ENCODE measurements at regions not wholly inside any gene's neighbourhood (a gene's known extent, or its start where the extent isn't known, plus 50 kb on each side); places are given as distances from the start of the nearest gene placed in this dataset.
A peak's percentile ranks its signal among the peaks of the same experiment; 100 is the strongest.
"Not testable (repeated sequence)": the region's sequence is repeated elsewhere in the genome, so short reads cannot be mapped to it uniquely, and the experiment has no call there.

DNA sequence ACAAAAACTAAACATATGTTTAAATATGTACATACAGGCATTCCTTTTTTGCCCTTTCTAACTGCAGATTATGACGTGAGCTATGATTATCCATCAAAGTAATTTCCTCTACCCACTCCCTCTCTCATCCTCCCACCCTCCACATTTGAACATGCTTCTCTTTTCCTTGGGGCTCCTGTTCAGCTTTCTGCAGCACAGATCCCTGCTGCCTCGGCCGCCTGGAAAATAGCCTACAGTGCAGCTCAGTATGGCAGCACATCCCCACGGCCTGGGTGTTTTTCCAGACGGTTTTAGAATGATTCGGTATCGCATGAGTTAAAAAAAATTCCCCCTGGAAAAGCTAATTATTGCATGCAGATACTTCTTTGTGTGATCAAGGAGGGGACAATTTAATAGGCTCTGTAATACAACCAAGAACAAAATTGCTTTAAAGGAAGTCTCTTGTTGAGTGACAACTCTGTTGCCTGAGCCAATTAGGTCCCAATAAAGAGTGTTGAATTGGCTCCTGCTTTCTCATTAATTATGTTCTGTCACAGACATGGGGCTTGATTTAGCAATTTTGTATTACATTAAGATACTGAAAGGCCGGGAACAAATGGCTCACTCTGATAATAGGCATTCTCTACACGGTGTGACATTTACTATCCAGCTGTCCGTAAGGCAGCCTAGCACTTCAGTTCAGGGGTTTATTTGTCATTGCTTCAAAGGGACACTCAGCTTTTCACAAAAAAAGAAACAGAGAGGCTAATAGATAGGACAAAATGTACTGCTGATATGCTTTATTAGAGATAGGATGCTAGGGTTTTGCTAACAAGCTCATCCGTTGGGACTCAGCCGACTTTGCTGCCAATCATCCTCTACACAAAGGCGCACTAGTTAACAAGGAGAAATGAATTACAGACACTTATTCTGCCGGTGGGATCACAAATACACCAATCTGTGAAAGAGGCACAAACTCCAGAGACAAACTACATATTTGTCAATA is 285.8 kb upstream of the G2E3 start:
- Mint-ChIP-seq H3K4me3 (no peak overlapping the region), H3K27ac (no peak overlapping the region), H3K4me1 (peaks cover 8% of the 10 kb centered on the region), H3K9me3 (peaks cover 10 to 12% of the 10 kb centered on the region in 2 donors), H3K27me3 (no peaks in the 10 kb centered on the region)
- ATAC-seq: no peak
- DNase-seq: no peak

DNA sequence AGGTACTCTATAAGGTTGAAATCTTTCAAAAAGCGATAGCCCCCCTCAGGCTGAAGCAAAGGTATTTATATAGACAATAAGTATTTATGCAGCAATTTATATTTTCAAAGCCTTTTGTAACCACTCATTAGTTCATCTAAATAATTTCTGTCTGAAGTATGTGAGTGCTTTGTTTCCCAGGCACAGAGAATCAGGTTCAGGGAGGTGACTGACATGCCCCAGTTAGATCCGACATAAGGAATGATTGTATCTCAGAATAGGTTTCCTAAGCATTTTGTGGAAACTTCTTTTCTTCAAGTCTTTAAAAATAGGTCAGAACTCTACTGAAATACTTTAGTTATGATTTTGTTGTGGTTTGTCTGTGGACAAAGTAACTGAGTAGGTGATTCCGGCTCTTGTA is 283.4 kb upstream of the G2E3 start:
- H3K4me1 Mint-ChIP-seq: peaks cover under 1% of the 10 kb centered on the region
- peaks cover 10 to 21% of the 10 kb centered on the region in 2 donors for H3K9me3 Mint-ChIP-seq
- no peak overlapping the region for H3K27ac Mint-ChIP-seq
- ATAC-seq (no peak), DNase-seq (no peak)
- H3K4me3 Mint-ChIP-seq: no peak overlapping the region
- H3K27me3 Mint-ChIP-seq: no peaks in the 10 kb centered on the region

DNA sequence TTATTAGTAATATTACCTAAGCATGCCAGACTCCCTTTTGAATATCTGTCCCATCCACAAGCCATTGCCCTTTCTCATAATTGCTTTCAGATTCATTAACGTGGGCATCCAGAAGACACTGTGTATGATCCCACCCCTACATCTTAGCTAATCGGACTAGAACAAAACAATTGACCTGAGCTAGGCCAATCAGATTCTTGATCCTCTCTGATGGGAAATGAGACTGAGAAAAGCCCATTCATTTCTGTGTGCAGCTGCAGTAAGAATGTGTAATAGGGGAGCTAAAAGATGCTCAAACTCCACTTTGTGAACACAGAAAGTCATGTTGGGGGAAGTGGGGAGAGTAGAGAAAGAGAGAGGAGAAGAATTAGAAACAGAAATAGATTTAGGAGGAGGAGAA is 281.7 kb upstream of the G2E3 start:
- Mint-ChIP-seq H3K4me1 (no peaks in the 10 kb centered on the region), H3K4me3 (no peak overlapping the region), H3K27me3 (no peaks in the 10 kb centered on the region), H3K27ac (no peak overlapping the region), H3K9me3 (peaks cover 10 to 21% of the 10 kb centered on the region in 2 donors)
- DNase-seq (no peak), ATAC-seq (no peak)

DNA sequence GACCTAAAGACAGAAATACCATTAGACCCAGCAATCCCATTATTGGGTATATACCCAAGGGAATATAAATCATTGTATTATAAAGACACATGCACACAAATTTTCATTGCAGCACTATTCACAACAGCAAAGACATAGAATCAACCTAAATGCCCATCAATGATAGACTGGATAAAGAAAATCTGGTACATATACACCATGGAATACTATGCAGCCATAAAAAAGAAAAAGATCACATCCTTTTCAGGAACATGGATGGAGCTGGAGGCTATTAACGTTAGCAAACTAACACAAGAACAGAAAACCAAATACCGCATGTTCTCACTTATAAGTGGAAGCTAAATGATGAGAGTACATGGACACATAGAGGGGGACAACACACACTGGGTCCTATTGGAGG is 280.1 kb upstream of the G2E3 start:
- not testable (repeated sequence) for H3K27ac Mint-ChIP-seq, DNase-seq, H3K27me3 Mint-ChIP-seq, ATAC-seq, H3K4me1 Mint-ChIP-seq, H3K4me3 Mint-ChIP-seq
- peaks cover 10 to 21% of the 10 kb centered on the region in 2 donors for H3K9me3 Mint-ChIP-seq

DNA sequence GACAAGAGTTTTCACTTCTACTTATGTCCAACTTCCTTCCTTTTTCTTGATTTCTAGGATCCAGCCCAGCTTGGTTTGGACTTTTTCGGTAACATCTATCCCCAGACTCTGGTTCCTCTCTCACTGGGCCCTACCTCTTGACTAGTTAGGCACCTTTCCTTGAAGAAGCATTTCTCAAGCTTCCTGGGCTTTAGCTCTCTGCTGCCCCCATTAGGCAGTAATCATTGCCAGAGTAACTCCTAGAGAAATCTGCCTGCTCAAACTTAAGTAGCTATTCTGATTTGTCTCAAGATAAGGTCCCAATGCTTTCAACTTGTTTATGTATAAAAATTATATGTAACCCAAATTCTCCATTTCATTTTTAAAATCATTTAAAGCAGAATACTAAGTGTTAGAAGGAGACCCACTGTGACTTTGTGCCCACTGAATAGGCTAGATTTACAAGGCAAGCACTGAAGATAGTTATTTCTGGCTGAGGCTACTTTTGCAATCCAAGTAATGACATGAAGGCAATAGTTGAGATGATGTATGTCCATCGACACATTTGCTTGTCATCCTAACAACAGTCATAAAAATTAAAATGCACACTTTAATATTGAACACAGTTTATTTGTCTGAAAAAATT is 275.0 kb upstream of the G2E3 start:
- Mint-ChIP-seq H3K27me3 (no peaks in the 10 kb centered on the region), H3K27ac (no peak overlapping the region), H3K4me1 (no peaks in the 10 kb centered on the region), H3K9me3 (peaks cover 0 to under 1% of the 10 kb centered on the region in 2 donors), H3K4me3 (no peak overlapping the region)
- no peak for ATAC-seq
- peak in 1 of 2 donors; percentile 10 for DNase-seq

DNA sequence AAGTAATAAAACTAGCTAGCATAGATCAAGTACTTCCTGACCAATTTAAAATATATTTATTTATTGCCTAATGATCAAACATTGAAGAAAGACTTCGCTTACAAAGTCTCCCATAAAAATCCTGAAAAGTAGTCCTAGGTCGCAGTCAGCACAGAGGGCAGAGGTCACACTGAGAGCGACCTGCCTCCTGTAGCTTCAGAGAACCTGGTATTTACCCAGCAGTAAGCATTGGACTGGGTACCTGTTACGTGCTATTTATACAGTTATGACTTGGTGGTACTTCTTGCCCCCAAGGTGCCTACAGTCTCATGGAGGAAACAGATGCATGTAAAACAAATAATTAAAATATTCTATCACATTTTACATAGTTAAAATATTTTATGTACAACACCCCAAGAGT is 274.1 kb upstream of the G2E3 start:
- DNase-seq: no peak
- Mint-ChIP-seq H3K27me3 (no peaks in the 10 kb centered on the region), H3K4me1 (no peaks in the 10 kb centered on the region), H3K27ac (no peak overlapping the region), H3K4me3 (no peak overlapping the region), H3K9me3 (no peaks in the 10 kb centered on the region)
- no peak for ATAC-seq

DNA sequence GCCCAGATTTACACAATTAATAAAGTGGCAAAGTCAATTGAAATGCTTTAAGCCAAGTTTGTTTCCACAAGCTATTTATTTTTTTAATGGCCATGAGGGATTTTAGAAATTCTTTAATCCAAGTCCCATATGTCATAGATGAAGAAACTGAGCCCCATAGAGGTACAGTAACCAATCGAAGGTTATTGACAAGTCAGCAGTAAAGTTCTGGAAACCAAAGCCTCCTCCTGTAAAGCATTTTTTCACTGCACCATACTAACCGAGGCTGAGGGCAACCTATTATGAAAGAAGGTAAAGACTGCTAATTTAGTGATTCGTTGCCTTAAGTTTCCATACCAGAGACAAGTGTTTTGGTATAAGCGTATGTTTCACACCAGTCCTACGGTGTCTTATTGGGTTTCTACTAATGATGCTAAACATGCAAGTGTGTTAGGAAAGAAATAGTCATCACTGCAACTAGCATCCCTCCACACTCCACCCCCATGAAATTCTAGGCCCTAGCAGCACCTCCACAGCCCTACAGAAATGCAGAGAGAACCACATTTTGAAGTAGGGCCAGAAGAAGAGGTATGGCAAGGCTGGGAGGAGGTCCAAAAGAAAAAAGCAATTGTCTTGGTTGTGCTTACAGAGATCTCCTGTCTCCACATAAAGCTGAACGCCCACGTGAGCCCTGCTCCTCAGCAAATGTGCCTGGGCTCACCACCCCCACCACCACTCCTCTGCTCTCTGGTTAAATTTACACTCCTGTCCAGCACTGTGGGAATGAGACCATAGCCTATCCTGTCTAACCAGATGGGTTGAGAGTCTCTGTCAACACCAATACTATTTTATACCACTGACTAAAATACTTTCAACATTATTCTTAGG is 271.1 kb upstream of the G2E3 start:
- Mint-ChIP-seq H3K27me3 (peaks cover under 1% of the 10 kb centered on the region), H3K4me3 (no peak overlapping the region), H3K4me1 (no peaks in the 10 kb centered on the region), H3K9me3 (no peaks in the 10 kb centered on the region), H3K27ac (no peak overlapping the region)
- no peak for ATAC-seq
- no peak for DNase-seq

DNA sequence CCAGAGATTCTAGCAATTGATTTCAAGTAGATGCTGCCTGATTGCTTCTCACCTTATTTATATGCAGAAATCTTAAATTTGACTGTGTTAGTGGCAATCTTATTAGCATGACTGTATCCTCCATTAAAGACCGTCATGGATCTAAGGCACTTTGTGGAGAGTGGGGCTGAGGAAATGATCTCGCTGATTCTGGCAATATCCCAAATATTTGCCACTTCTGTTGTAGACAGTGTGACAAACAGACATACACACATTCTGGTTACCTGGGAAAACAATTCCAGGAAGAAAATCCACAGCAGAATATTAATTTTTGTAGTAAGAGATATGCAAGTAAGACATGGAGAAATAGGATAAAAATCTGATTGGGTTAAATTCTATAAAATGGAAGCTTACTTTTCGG is 269.0 kb upstream of the G2E3 start:
- ATAC-seq: no peak

DNA sequence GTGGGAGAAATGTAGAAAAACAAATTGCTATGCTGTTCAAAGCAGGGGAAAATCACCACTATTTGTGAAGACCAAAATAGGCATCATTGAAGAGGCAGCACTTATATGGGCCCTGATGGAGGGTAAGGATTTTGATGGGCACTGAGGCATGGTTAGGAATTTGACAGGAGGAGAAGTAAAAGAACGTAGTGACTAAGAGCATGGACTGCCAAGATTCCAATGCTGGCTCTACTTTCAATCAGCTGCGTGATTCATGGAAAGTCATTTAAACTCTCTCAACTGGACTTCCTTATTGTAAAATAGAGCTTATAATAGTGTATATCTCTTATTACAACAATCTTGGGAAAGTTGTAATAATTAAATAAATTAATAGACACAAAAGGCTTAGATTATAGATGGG is 267.7 kb upstream of the G2E3 start:
- DNase-seq (no peak), ATAC-seq (no peak)
- H3K4me1 Mint-ChIP-seq: no peaks in the 10 kb centered on the region
- no peak overlapping the region for H3K27ac Mint-ChIP-seq
- no peak overlapping the region for H3K4me3 Mint-ChIP-seq
- H3K27me3 Mint-ChIP-seq: peaks cover 15% of the 10 kb centered on the region
- H3K9me3 Mint-ChIP-seq: no peaks in the 10 kb centered on the region

More for the DNA sequence above, 269.0 kb upstream of the G2E3 start:
- H3K27me3 Mint-ChIP-seq: peaks cover 9% of the 10 kb centered on the region
- H3K27ac Mint-ChIP-seq: no peak overlapping the region
- DNase-seq: no peak
- no peak overlapping the region for H3K4me3 Mint-ChIP-seq
- H3K4me1 Mint-ChIP-seq: no peaks in the 10 kb centered on the region
- H3K9me3 Mint-ChIP-seq: no peaks in the 10 kb centered on the region

DNA sequence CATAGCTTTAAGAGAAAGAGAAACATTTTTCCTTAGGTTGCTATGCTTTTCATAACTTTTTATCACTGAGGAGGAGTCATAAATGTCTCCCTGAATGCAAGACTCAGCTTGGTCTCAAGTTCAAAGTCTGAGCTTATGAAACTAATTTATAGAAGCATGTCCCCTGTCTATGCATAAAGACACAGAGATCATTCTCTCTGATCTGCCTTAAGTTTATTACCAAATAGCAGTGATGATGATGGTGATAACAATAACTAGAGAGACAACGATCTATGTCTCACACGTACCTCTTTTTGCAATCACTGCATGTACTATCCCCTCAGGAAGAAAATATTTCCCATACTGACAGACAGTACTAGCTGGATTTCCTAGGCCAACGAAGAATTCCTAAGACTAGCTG is 266.4 kb upstream of the G2E3 start:
- Mint-ChIP-seq H3K4me3 (no peak overlapping the region), H3K9me3 (no peaks in the 10 kb centered on the region), H3K27ac (no peak overlapping the region), H3K4me1 (peaks cover 6% of the 10 kb centered on the region), H3K27me3 (peaks cover 22% of the 10 kb centered on the region)
- DNase-seq (no peak), ATAC-seq (no peak)

DNA sequence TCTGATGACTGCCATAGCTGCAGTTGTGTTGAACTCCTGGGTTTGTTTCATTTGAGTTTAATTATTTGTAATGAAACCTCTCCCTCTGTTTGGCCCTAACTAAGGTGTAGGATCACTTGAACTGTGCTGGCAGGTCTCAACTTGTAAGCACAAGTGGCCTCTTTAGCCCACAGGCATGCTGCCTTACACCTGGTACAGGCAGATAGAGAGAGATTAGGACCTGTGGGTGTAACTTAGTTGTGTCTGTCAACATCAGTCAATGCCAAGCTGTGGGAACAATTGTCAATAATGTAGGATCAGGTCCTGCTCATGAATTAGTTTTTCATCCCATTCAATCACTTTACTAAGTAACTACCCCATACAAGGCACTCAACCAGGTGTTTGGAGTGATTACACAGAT is 263.0 kb upstream of the G2E3 start:
- H3K27ac Mint-ChIP-seq: no peak overlapping the region
- peaks cover 22% of the 10 kb centered on the region for H3K27me3 Mint-ChIP-seq
- H3K4me1 Mint-ChIP-seq: peaks cover 6% of the 10 kb centered on the region
- DNase-seq (no peak), ATAC-seq (no peak)
- peak overlapping the region in 1 of 2 donors; percentile 29 for H3K4me3 Mint-ChIP-seq
- H3K9me3 Mint-ChIP-seq: no peaks in the 10 kb centered on the region

DNA sequence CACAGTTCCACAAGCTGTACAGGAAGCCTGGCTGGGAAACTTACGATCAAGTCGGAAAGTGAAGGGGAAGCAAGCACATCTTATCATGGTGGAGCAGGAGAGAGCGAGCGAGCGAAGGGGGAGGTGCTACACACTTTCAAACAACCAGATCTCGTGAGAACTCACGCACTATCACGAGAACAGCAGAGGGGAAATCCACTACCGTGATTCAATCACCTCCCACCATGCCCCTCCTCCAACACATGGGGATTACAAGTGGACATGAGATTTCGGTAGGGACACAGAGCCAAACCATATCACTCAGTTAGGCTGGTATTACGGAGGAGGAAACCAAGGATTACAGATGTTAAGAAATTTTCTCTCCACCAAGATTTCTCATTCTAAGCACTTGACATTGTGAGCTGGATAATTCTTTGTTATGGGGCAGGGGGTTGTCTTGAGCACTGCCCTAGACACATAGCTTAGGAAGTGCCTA is 262.0 kb upstream of the G2E3 start:
- DNase-seq (peak in 1 of 2 donors; percentile 15), ATAC-seq (no peak)
- H3K9me3 Mint-ChIP-seq: no peaks in the 10 kb centered on the region
- peak overlapping the region; percentile 36 to 58 for H3K4me3 Mint-ChIP-seq
- peak overlapping the region in 1 of 2 donors; percentile 28 for H3K27ac Mint-ChIP-seq
- H3K27me3 Mint-ChIP-seq: peaks cover 22% of the 10 kb centered on the region
- H3K4me1 Mint-ChIP-seq: peaks cover 6% of the 10 kb centered on the region

DNA sequence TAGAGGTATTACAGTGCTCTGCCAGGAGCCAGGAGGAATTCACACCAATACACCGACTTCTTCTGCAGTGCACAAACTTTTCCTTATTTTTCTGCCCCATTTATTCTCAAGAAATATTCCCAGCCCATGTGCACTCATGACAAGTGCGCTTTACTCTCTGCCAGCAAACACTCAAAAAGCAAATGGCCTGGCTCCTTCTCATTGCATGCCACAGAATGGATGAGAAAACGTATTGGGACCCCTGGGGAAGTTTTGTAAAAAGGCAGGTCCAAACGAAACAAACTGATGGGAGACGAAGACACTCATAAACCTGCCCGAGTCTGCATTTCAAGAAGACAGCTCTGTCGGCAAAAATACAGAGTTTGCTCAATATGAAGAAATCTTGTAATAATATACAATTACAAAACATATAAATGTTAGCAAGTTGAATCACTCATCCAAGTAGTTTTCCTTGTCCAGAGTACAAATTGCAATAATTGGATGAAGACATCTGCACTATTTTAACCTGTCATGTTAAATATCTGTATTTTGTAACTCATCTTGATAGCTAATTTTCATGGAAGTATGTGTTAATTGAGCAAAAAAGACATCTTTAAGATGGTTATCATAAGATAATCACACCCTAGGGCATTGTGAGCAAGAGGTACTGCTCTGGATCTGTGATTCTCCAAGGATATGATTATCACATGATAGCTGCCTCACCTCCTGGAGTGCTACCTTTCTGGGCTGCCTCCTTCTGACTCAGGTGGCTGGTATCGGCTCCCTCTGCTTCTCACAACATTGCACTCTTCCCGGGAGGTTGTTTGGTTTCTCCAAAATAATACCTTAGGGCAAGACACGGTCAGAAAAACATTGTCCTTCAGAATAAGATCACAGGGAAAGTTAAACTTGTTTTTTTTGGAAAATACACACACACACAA is 260.8 kb upstream of the G2E3 start:
- H3K27ac Mint-ChIP-seq: no peak overlapping the region
- ATAC-seq: no peak

DNA sequence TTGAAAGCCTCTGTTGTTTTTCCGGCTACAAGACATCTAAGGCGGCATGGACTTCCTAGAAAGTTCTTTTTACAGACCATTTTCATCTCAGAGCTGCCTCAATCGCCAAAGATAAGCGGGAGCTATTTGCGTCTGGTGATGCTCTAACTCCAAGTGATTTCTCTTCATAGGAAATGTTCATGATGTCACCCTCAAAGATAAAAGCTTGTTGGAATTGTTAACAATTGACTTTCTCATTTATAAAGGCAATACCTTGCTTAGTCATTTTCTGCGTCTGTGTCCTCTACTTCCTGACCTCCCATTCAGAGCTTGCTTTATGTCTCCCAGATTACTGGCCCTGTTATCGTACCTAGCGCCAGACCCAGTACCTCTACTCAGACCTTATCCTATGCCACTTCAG is 259.0 kb upstream of the G2E3 start:
- no peak overlapping the region for H3K27ac Mint-ChIP-seq
- H3K9me3 Mint-ChIP-seq: no peaks in the 10 kb centered on the region
- H3K27me3 Mint-ChIP-seq: peaks cover 14% of the 10 kb centered on the region

More for the DNA sequence above, 260.8 kb upstream of the G2E3 start:
- Mint-ChIP-seq H3K9me3 (no peaks in the 10 kb centered on the region), H3K4me3 (no peak overlapping the region), H3K4me1 (peaks cover 6% of the 10 kb centered on the region), H3K27me3 (peaks cover 19% of the 10 kb centered on the region)
- no peak for DNase-seq

More for the DNA sequence above, 259.0 kb upstream of the G2E3 start:
- DNase-seq (no peak), ATAC-seq (no peak)
- Mint-ChIP-seq H3K4me3 (no peak overlapping the region), H3K4me1 (peaks cover 6% of the 10 kb centered on the region)
